ENCODE measurements at regions not wholly inside any gene's neighbourhood (a gene's known extent, or its start where the extent isn't known, plus 50 kb on each side); places are given as distances from the start of the nearest gene placed in this dataset.

- TF ChIP-seq NFRKB (IDR thresholded peaks at IDR 0.05), result no peak
- no peak for TF ChIP-seq SUZ12 (IDR thresholded peaks at IDR 0.05)
- no peak for TF ChIP-seq ZNF384 (IDR thresholded peaks at IDR 0.05)
Observed at GRCh38 chr10:85542936-85543730, 823.5 kb downstream of the GRID1 start.

Data from HEK293T (cell line).